Loucy (cell line): ENCODE measurements at regions not wholly inside any gene's neighbourhood (a gene's known extent, or its start where the extent isn't known, plus 50 kb on each side); places are given as distances from the start of the nearest gene placed in this dataset.

Experiments
- CTCF ChIP-seq: fragments of 200-600 bp; sonication (generic); conservative IDR thresholded peaks from 2 replicates; pipeline ENCODE4 v1.5.1; 2014; ENCODE audit warnings: mild to moderate bottlenecking, antibody characterized with exemption, low read length
- EZH2phosphoT487 ChIP-seq: fragments of 200-600 bp; IDR thresholded peaks from 2 replicates; pipeline ENCODE4 v1.6.1; 2018; ENCODE audit warnings: antibody characterized with exemption, mild to moderate bottlenecking, moderate library complexity, borderline replicate concordance

- no peak for TF ChIP-seq CTCF
- no peak for TF ChIP-seq EZH2phosphoT487
Observed at GRCh38 chr14:76580967-76581366, 180.3 kb upstream of the VASH1 start.
